GM12875 (cell line): ENCODE measurements at regions not wholly inside any gene's neighbourhood (a gene's known extent, or its start where the extent isn't known, plus 50 kb on each side); places are given as distances from the start of the nearest gene placed in this dataset.

Experiments
- H3K4me3 ChIP-seq: one replicate; pipeline ENCODE4 v1.5.1; 2011; ENCODE audit warnings: low read depth, low read length, control low read depth
- CTCF ChIP-seq: IDR thresholded peaks from 2 replicates; pipeline ENCODE4 v1.5.1; 2011; ENCODE audit warnings: low read depth, mild to moderate bottlenecking, control low read depth, inconsistent platforms, low read length, moderate library complexity, borderline replicate concordance; ENCODE audit not compliant: insufficient read depth

- H3K4me3 ChIP-seq = no peak overlapping the region
- no peak for TF ChIP-seq CTCF
These were observed 373.0 kb downstream of the CDH2 start for GRCh38 chr18:27803957-27804356.

- no peak overlapping the region for H3K4me3 ChIP-seq
- no peak for TF ChIP-seq CTCF
These were observed 379.4 kb downstream of the CDH2 start for GRCh38 chr18:27797484-27797883.

- TF ChIP-seq CTCF = no peak
- no peak overlapping the region for H3K4me3 ChIP-seq
These were observed 382.6 kb downstream of the CDH2 start for GRCh38 chr18:27794181-27794926.

- no peak overlapping the region for H3K4me3 ChIP-seq
- TF ChIP-seq CTCF = no peak
These were observed 383.7 kb downstream of the CDH2 start for GRCh38 chr18:27793013-27793785.

- H3K4me3 ChIP-seq = no peak overlapping the region
- TF ChIP-seq CTCF = no peak
These were observed 387.5 kb downstream of the CDH2 start for GRCh38 chr18:27789406-27789805.

GRCh38 chr18:27787547-27787946, 389.4 kb downstream of the CDH2 start:
- no peak for TF ChIP-seq CTCF
- no peak overlapping the region for H3K4me3 ChIP-seq
